Neural progenitor cell (in vitro differentiated cells): ENCODE measurements at regions not wholly inside any gene's neighbourhood (a gene's known extent, or its start where the extent isn't known, plus 50 kb on each side); places are given as distances from the start of the nearest gene placed in this dataset.

Experiments
- CTCF ChIP-seq: fragments of 200-600 bp; sonication (generic); IDR thresholded peaks from 2 replicates; pipeline ENCODE4 v1.5.1; 2017; ENCODE audit warnings: antibody characterized with exemption, mild to moderate bottlenecking
- EZH2 ChIP-seq: fragments of 200-600 bp; sonication (generic); IDR thresholded peaks from 2 replicates; pipeline ENCODE4 v1.6.1; 2017; ENCODE audit warnings: antibody characterized with exemption, mild to moderate bottlenecking, moderate library complexity
- EZH2phosphoT487 ChIP-seq: fragments of 200-600 bp; sonication (generic); IDR thresholded peaks from 2 replicates; pipeline ENCODE4 v1.6.1; 2017; ENCODE audit warnings: antibody characterized with exemption

DNA sequence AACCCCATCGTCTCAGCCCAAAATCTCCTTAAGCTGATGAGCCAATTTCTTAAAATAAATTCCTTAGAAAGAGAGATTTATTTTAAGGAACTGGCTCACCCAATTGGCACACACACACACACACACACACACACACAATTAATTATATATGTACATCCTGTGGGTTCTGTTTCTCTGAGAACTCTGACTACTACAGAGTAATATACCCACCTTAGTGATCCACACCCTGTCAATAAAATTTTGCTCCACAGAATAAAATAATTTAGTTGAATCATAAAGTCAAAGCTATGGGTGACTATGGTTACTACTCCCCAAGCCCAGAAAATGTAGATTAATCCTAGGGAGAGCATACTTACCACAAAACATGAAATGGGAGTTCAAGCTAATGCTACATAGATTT, 131.0 kb downstream of the DMAC1 start:
- TF ChIP-seq CTCF = no peak
- no peak for TF ChIP-seq EZH2
- no peak for TF ChIP-seq EZH2phosphoT487
